Aorta (tissue), 5 donors: ENCODE measurements at regions not wholly inside any gene's neighbourhood (a gene's known extent, or its start where the extent isn't known, plus 50 kb on each side); places are given as distances from the start of the nearest gene placed in this dataset.

Experiments used
- ATAC-seq: fragments of 200-7000 bp; cut with Tn5 transposase; one replicate; pipeline ENCODE4 v1.9.1; 2022; ENCODE audit warnings: moderate library complexity; ENCODE audit not compliant: low FRiP score
- DNase-seq, 2 donors: peaks; one replicate each; pipeline ENCODE4 v3.0.0-alpha.2; 2020
- H3K27ac ChIP-seq, 2 donors: one replicate each; pipeline ENCODE4 v1.5.1; 2013; ENCODE audit warnings: low read length in 2 of 2, mild to moderate bottlenecking in 2 of 2, moderate library complexity in 2 of 2, control low read depth in 1 of 2, inconsistent platforms in 1 of 2, low read depth in 1 of 2
- H3K27me3 ChIP-seq, 2 donors: one replicate each; pipeline ENCODE4 v1.6.1; 2013; ENCODE audit warnings: control low read depth in 1 of 2, low read length in 1 of 2, mild to moderate bottlenecking in 1 of 2, moderate library complexity in 1 of 2; ENCODE audit not compliant: insufficient read depth in 2 of 2, control insufficient read depth in 1 of 2
- H3K36me3 ChIP-seq, 2 donors: one replicate each; pipeline ENCODE4 v1.6.1; 2013; ENCODE audit warnings: control low read depth in 1 of 2, low read length in 1 of 2, mild to moderate bottlenecking in 1 of 2; ENCODE audit not compliant: insufficient read depth in 2 of 2, control insufficient read depth in 1 of 2
- H3K4me1 ChIP-seq, 2 donors: one replicate each; pipeline ENCODE4 v1.6.1; 2013; ENCODE audit warnings: low read length in 2 of 2, control low read depth in 1 of 2, mild to moderate bottlenecking in 1 of 2, moderate library complexity in 1 of 2; ENCODE audit not compliant: insufficient read depth in 2 of 2, control insufficient read depth in 1 of 2
- H3K4me3 ChIP-seq, 2 donors: one replicate each; pipeline ENCODE4 v1.5.1; 2013; ENCODE audit warnings: low read length in 2 of 2, control low read depth in 1 of 2, mild to moderate bottlenecking in 1 of 2
- H3K9me3 ChIP-seq: one replicate; pipeline ENCODE4 v1.6.1; 2013; ENCODE audit warnings: mild to moderate bottlenecking, low read length; ENCODE audit not compliant: control insufficient read depth
- WGBS, 2 donors: extraction: QIAGEN DNeasy Blood & Tissue Kit; methylation state at CpG; one replicate each; pipeline ENCODE4 v1.1.7; 2013; 5-methylcytosine and 5-hydroxymethylcytosine counted together
- intact Hi-C, 2 donors: fragments of 100-400 bp; cut with DNase I; formaldehyde crosslinking; loops; one replicate each; pipeline versions ENCODE4 v1.14.2 to v1.15.0; 2022
- donor health status: healthy with polysubstance abuse.
- donor health status: Bipolar disorder and iron deficiency.
- donor health status: DM: no; HTN: no; CAD: no.
- donor health status: DM: no; HTN: no; CAD: no.
- donor health status: DM: yes; HTN: yes; CAD: no.

DNA sequence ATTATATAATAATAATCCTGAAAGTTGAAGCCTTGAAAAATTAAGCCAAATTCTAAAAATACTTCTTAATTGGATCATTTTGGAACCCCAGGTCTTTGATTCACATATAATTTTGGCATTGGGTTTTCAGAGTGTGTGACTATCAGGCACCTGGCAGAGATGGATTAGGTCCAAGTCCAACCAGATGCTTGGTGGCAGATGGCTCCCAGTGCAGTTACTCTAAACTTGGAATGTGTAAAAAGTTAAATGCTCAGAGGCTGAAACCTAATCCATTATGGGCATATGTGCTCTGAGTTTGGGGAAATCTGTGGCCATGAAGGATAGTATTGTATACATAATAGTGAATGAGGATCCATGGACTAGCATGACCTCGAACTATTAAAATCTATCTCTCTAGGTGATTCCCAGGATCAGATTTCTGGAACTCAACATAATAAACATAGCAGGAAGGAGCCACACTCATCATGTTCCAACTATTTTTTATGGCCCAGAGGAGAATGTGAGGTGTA, 333.0 kb downstream of the RPRM start:
- H3K27ac ChIP-seq, result no peak overlapping the region
- intact Hi-C loops, result no loop called here
- DNase-seq (no peak), ATAC-seq (no peak)
- no peaks in the 10 kb centered on the region for H3K9me3 ChIP-seq
- no peaks in the 10 kb centered on the region for H3K4me1 ChIP-seq
- WGBS, 2 donors, result 68 to 83% methylated on average over 1 of the region's 1 CpG
- no peaks in the 10 kb centered on the region for H3K36me3 ChIP-seq
- no peak overlapping the region for H3K4me3 ChIP-seq
- no peaks in the 10 kb centered on the region for H3K27me3 ChIP-seq

DNA sequence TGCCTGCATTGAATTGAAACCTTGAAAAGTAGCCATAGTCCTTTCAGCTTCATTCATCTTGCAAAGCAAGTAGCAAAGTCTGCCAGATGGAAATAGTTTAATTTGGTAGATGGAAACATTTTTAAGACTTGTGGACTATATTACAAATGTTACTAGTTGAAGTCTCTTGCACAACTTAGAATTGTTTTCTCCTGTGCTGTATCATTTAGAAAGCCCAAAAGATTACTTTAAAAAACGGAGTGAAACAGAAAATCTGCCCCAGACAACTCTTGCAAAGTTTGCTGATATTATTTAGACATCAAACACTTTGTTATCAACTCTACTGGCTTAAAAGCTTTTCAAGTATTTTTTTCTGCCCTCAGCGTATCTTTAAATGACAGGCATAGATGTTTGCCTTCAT, 335.0 kb downstream of the RPRM start:
- DNase-seq (no peak), ATAC-seq (no peak)
- Histone ChIP-seq H3K9me3 (no peaks in the 10 kb centered on the region), H3K4me1 (no peaks in the 10 kb centered on the region), H3K36me3 (no peaks in the 10 kb centered on the region), H3K27ac (no peak overlapping the region), H3K27me3 (no peaks in the 10 kb centered on the region), H3K4me3 (no peak overlapping the region)
- WGBS, 2 donors, result 51 to 64% methylated on average over 2 of the region's 2 CpGs
- intact Hi-C loops, result no loop called here

DNA sequence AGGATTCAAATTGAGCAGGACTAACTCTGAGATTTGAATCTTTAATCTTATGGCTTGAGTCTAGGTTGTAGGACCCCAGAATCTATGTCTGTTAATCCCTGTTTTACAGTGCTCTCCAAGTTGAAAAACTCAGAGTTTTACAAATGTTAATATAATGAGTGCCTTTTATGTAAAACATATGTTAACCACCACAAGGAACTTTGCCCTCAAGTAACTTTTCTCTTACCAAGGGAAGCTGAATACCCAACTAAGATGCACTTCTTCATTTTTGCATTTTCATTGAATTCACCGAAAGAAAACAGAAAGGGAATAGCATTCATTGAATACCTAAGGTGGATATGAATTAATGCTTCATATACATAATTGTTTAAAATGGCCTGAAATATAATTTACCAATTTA, 338.1 kb downstream of the RPRM start:
- Histone ChIP-seq H3K9me3 (no peaks in the 10 kb centered on the region), H3K27me3 (no peaks in the 10 kb centered on the region), H3K27ac (no peak overlapping the region), H3K4me1 (no peaks in the 10 kb centered on the region), H3K4me3 (no peak overlapping the region), H3K36me3 (no peaks in the 10 kb centered on the region)
- WGBS, 2 donors, result 89 to 95% methylated on average over 1 of the region's 1 CpG
- no peak for ATAC-seq
- intact Hi-C loops, result no loop called here
- DNase-seq, result no peak

DNA sequence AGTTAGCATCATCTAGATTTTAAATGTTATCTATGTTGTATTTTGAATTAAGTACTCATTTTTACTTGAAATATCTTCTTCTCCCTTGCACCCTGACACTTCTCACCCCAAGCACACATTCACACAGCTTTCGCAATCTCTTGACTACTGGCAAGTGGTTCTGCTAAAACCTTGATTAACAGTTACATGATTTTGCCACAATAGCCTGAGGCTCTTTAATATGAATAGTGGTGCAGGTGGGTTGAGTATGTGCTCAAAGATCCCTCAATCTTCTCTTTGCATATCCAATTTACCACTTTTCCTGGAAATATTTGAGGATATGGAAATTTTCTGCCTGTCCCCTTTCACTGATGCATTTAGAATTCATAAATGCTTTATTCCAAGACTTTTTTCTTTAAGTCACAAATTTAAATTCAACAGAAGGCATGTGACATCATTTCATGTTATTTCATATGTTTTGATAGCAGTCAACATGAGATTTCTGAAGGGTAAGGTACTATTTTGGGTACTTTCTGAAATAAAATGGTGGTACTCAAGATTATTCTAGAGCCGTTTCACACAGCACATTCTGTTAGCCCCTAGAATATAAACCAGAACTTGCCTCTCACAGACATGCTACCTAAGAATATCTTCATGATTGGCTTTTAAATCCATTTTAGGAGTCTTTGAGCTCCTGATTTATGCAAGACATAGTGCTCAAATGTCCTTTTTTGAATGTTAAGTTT, 339.7 kb downstream of the RPRM start:
- Histone ChIP-seq H3K4me1 (no peaks in the 10 kb centered on the region), H3K4me3 (no peak overlapping the region), H3K27me3 (no peaks in the 10 kb centered on the region), H3K27ac (no peak overlapping the region), H3K36me3 (no peaks in the 10 kb centered on the region), H3K9me3 (no peaks in the 10 kb centered on the region)
- 61 to 64% methylated on average over 2 of the region's 2 CpGs for WGBS, 2 donors
- DNase-seq (no peak), ATAC-seq (no peak)
- intact Hi-C loops, result no loop called here

DNA sequence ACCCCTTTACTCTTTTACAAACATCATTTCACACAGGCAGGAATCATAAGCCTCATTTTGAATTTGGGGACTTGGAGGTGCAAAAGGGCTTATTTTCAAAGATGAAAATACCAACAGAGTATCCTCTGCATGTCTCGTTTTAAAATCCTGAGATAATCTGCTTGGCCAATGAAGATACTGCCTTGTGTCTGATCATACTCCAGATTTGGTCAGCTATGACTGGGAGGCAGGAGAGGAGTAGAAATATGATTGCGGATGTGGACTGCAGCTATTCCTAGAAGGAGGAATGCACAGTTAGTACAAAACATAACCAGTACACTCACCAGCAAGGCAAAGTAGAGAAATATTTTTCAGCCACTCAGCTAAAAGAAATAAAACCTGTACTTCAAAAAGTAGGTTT, 342.3 kb downstream of the RPRM start:
- WGBS, 2 donors, result 69 to 70% methylated on average over 2 of the region's 2 CpGs

GRCh38 chr2:153134725-153135124, 343.8 kb downstream of the RPRM start:
- H3K9me3 ChIP-seq, result no peaks in the 10 kb centered on the region
- intact Hi-C loops, result no loop called here
- no peak overlapping the region for H3K27ac ChIP-seq
- ATAC-seq (no peak), DNase-seq (no peak)
- H3K4me1 ChIP-seq, result no peaks in the 10 kb centered on the region
- WGBS, 2 donors, result 78 to 88% methylated on average over 1 of the region's 1 CpG
- H3K36me3 ChIP-seq, result no peaks in the 10 kb centered on the region
- no peaks in the 10 kb centered on the region for H3K27me3 ChIP-seq
- no peak overlapping the region for H3K4me3 ChIP-seq

More for the DNA sequence above, 342.3 kb downstream of the RPRM start:
- no peaks in the 10 kb centered on the region for H3K4me1 ChIP-seq
- H3K27ac ChIP-seq, result no peak overlapping the region
- H3K9me3 ChIP-seq, result no peaks in the 10 kb centered on the region
- intact Hi-C loops, result no loop called here
- no peak overlapping the region for H3K4me3 ChIP-seq
- DNase-seq, result no peak
- no peak for ATAC-seq
- no peaks in the 10 kb centered on the region for H3K27me3 ChIP-seq
- no peaks in the 10 kb centered on the region for H3K36me3 ChIP-seq

DNA sequence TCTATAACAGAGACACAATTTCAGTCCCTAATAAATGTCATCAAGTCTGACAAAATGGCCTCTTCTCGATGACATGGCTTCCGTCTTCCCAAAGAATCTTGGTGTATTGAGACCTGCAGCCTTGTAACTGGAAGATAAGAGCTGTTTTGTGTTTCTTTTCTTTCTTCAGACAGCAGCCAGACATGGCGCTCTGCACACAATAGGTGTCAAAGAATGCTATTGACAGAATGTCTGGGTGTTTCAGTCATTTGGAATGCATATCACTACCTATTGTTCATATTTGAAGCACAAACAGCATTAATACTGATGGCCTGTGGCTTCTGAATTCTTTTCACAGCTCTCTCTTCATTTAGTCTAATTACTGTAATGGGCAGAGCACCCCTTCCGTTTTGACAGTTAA, 344.8 kb downstream of the RPRM start:
- no peaks in the 10 kb centered on the region for H3K36me3 ChIP-seq
- H3K27ac ChIP-seq, result no peak overlapping the region
- H3K4me3 ChIP-seq, result no peak overlapping the region
- H3K27me3 ChIP-seq, result no peaks in the 10 kb centered on the region
- DNase-seq (no peak), ATAC-seq (no peak)
- intact Hi-C loops, result no loop called here
- H3K4me1 ChIP-seq, result no peaks in the 10 kb centered on the region
- H3K9me3 ChIP-seq, result no peaks in the 10 kb centered on the region
- 88 to 93% methylated on average over 4 of the region's 4 CpGs for WGBS, 2 donors

- no peaks in the 10 kb centered on the region for H3K4me1 ChIP-seq
- H3K4me3 ChIP-seq, result no peak overlapping the region
- DNase-seq (no peak), ATAC-seq (no peak)
- no peaks in the 10 kb centered on the region for H3K9me3 ChIP-seq
- intact Hi-C loops, result no loop called here
- no peaks in the 10 kb centered on the region for H3K27me3 ChIP-seq
- no peaks in the 10 kb centered on the region for H3K36me3 ChIP-seq
- 62 to 64% methylated on average over 3 of the region's 3 CpGs for WGBS, 2 donors
- no peak overlapping the region for H3K27ac ChIP-seq
These were observed 346.1 kb downstream of the RPRM start for GRCh38 chr2:153132418-153132817.

GRCh38 chr2:153115141-153115540, 363.4 kb downstream of the RPRM start:
- DNase-seq, result no peak
- Histone ChIP-seq H3K27ac (no peak overlapping the region), H3K36me3 (no peaks in the 10 kb centered on the region), H3K9me3 (peaks cover 2% of the 10 kb centered on the region), H3K4me3 (no peak overlapping the region), H3K27me3 (no peaks in the 10 kb centered on the region), H3K4me1 (no peaks in the 10 kb centered on the region)
- no peak for ATAC-seq
- intact Hi-C loops, result no loop called here
- WGBS, 2 donors, result 90 to 95% methylated on average over 1 of the region's 1 CpG
